HEK293 (cell line): ENCODE measurements at regions not wholly inside any gene's neighbourhood (a gene's known extent, or its start where the extent isn't known, plus 50 kb on each side); places are given as distances from the start of the nearest gene placed in this dataset.

Experiments
- CTCF ChIA-PET: fragments of 350-600 bp; formaldehyde crosslinking; extraction: SDS; loops from one replicate; lab custom pipeline; 2021; ENCODE audit warnings: antibody characterized with exemption; lab: Yijun Ruan, JAX
- POLR2A ChIA-PET: fragments of 300-600 bp; formaldehyde crosslinking; extraction: SDS; loops from one replicate; lab custom pipeline; 2020; ENCODE audit warnings: antibody characterized with exemption, inconsistent platforms; lab: Yijun Ruan, JAX
- H3K27ac ChIP-seq: fragments of 200-500 bp; sonication (Bioruptor generic); 2 replicates; pipeline ENCODE4 v1.5.1; 2014; ENCODE audit warnings: low read depth, low read length, control low read depth, inconsistent platforms; ENCODE audit errors: extremely low read depth
- H3K36me3 ChIP-seq, 2 experiments: fragments of 200-500 bp in 1 of 2; sonication (Bioruptor generic) in 1 of 2; 1 replicate in 1 of 2; 2 replicates in 1 of 2; pipeline ENCODE4 v1.5.1; 2014 to 2017; ENCODE audit warnings: inconsistent platforms in 2 of 2, low read length in 2 of 2; ENCODE audit not compliant: control insufficient read depth in 2 of 2, insufficient read depth in 1 of 2
- H3K4me1 ChIP-seq: fragments of 200-500 bp; sonication (Bioruptor generic); 2 replicates; pipeline ENCODE4 v1.5.1; 2014; ENCODE audit warnings: mild to moderate bottlenecking, low read length, inconsistent platforms; ENCODE audit not compliant: control insufficient read depth, insufficient read depth
- H3K4me3 ChIP-seq: 2 replicates; pipeline ENCODE4 v1.5.1; 2011; ENCODE audit warnings: low read depth, mild to moderate bottlenecking, control low read depth, low read length, moderate library complexity
- H3K9me3 ChIP-seq: fragments of 200-500 bp; sonication (Bioruptor generic); 2 replicates; pipeline ENCODE4 v1.5.1; 2014; ENCODE audit warnings: low read depth, low read length, inconsistent platforms; ENCODE audit not compliant: control insufficient read depth, insufficient read depth
- HOXC10 ChIP-seq: sonication (generic); formaldehyde crosslinking; IDR thresholded peaks from 2 replicates; pipeline ENCODE4 v1.8.1; 2023; ENCODE audit warnings: mild to moderate bottlenecking, missing genetic modification reagents
- KLF10 ChIP-seq: fragments of 450-650 bp; IDR thresholded peaks from 2 replicates; pipeline ENCODE4 v1.5.1; 2018; ENCODE audit warnings: missing biosample characterization, mild to moderate bottlenecking, missing genetic modification characterization
- KLF9 ChIP-seq: fragments of 450-650 bp; formaldehyde crosslinking; IDR thresholded peaks from 2 replicates; pipeline ENCODE4 v1.5.1; 2016; ENCODE audit warnings: missing biosample characterization, missing genetic modification characterization, low read depth
- REPIN1 ChIP-seq: fragments of 450-650 bp; formaldehyde crosslinking; IDR thresholded peaks from 2 replicates; pipeline ENCODE4 v1.5.1; 2017; ENCODE audit warnings: missing biosample characterization, missing genetic modification characterization, low read depth
- SP2 ChIP-seq: fragments of 450-650 bp; formaldehyde crosslinking; IDR thresholded peaks from 2 replicates; pipeline ENCODE4 v1.5.1; 2016; ENCODE audit warnings: missing biosample characterization, missing genetic modification characterization
- TRIM28 ChIP-seq: IDR thresholded peaks from 2 replicates; pipeline ENCODE4 v1.6.1; 2011; ENCODE audit warnings: low read length, control low read depth, borderline replicate concordance
- ZBTB20 ChIP-seq: fragments of 450-650 bp; formaldehyde crosslinking; IDR thresholded peaks from 2 replicates; pipeline ENCODE4 v1.5.1; 2016; ENCODE audit warnings: missing biosample characterization, missing genetic modification characterization
- ZBTB48 ChIP-seq: fragments of 450-650 bp; formaldehyde crosslinking; IDR thresholded peaks from 2 replicates; pipeline ENCODE4 v1.5.1; 2016; ENCODE audit warnings: missing biosample characterization, missing genetic modification characterization
- ZNF23 ChIP-seq: fragments of 450-650 bp; formaldehyde crosslinking; IDR thresholded peaks from 2 replicates; pipeline ENCODE4 v1.5.1; 2016; ENCODE audit warnings: missing biosample characterization, missing genetic modification characterization, borderline replicate concordance
- ZNF391 ChIP-seq: fragments of 450-650 bp; formaldehyde crosslinking; IDR thresholded peaks from 2 replicates; pipeline ENCODE4 v1.5.1; 2016; ENCODE audit warnings: low read depth, missing biosample characterization, missing genetic modification characterization, borderline replicate concordance
- ZNF514 ChIP-seq: fragments of 450-650 bp; formaldehyde crosslinking; IDR thresholded peaks from 2 replicates; pipeline ENCODE4 v1.5.1; 2016; ENCODE audit warnings: missing biosample characterization, missing genetic modification characterization
- ZNF555 ChIP-seq: fragments of 450-650 bp; formaldehyde crosslinking; conservative IDR thresholded peaks from 2 replicates; pipeline ENCODE4 v1.5.1; 2017; ENCODE audit warnings: missing biosample characterization, mild to moderate bottlenecking, missing genetic modification characterization, inconsistent platforms
- ZNF596 ChIP-seq: fragments of 450-650 bp; IDR thresholded peaks from 2 replicates; pipeline ENCODE4 v1.5.0; 2018; ENCODE audit warnings: missing biosample characterization, mild to moderate bottlenecking, missing genetic modification characterization, moderate library complexity
- ZNF626 ChIP-seq: fragments of 450-650 bp; sonication (Bioruptor Pico); formaldehyde crosslinking; IDR thresholded peaks from 2 replicates; pipeline ENCODE4 v1.5.1; 2018; ENCODE audit warnings: missing biosample characterization, missing genetic modification characterization, inconsistent platforms
- ZNF747 ChIP-seq: fragments of 450-650 bp; formaldehyde crosslinking; IDR thresholded peaks from 2 replicates; pipeline ENCODE4 v1.5.1; 2016; ENCODE audit warnings: missing biosample characterization, missing genetic modification characterization
- ZNF777 ChIP-seq: fragments of 450-650 bp; formaldehyde crosslinking; IDR thresholded peaks from 2 replicates; pipeline ENCODE4 v1.5.1; 2017; ENCODE audit warnings: missing biosample characterization, missing genetic modification characterization, borderline replicate concordance
- TF ChIP-seq, protein P1 (sequence below): fragments of 450-650 bp; formaldehyde crosslinking; conservative IDR thresholded peaks from 2 replicates; pipeline ENCODE4 v1.5.1; 2016; ENCODE audit warnings: low read depth, missing biosample characterization, missing genetic modification characterization
- TF ChIP-seq, protein P2 (sequence below): fragments of 450-650 bp; formaldehyde crosslinking; IDR thresholded peaks from 2 replicates; pipeline ENCODE4 v1.5.0; 2017; ENCODE audit warnings: missing biosample characterization, missing genetic modification characterization, borderline replicate concordance
- TF ChIP-seq, protein P3 (sequence below): IDR thresholded peaks from 2 replicates; pipeline ENCODE4 v1.6.1; 2011; ENCODE audit warnings: mild to moderate bottlenecking, low read depth, low read length, borderline replicate concordance
- TF ChIP-seq, protein P4 (sequence below): fragments of 450-650 bp; formaldehyde crosslinking; optimal IDR thresholded peaks from 2 replicates; pipeline ENCODE3; 2016; ENCODE audit warnings: missing biosample characterization, mild to moderate bottlenecking, missing genetic modification characterization

DNA sequence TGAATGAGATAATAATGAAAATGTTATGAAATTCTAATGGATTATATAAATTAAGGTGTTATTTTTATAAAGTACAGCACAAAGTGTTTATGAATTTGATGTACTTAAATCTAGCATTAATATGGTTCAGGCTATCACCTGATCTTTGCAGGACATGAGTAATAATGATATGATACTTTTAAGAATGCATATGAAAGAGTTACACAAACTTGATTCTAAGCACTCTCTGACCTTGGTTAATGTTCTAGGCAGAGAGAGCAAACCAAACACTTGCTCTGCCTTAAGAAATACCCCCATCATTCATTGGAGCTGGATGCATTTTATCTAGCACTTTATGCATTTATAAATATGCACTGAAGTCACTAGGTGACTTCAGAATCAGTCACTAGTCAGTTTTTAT lies 942.2 kb upstream of the CDH8 start:
- ChIA-PET POLR2A (no interaction called here), CTCF (no interaction called here)
- H3K27ac ChIP-seq, result no peak overlapping the region
- no peaks in the 10 kb centered on the region for H3K9me3 ChIP-seq
- no peaks in the 10 kb centered on the region for H3K36me3 ChIP-seq
- no peaks in the 10 kb centered on the region for H3K4me1 ChIP-seq
- no peak overlapping the region for H3K4me3 ChIP-seq
- TF ChIP-seq ZNF555 (tag by site-specific recombination) (no peak), KLF10 (no peak)

DNA sequence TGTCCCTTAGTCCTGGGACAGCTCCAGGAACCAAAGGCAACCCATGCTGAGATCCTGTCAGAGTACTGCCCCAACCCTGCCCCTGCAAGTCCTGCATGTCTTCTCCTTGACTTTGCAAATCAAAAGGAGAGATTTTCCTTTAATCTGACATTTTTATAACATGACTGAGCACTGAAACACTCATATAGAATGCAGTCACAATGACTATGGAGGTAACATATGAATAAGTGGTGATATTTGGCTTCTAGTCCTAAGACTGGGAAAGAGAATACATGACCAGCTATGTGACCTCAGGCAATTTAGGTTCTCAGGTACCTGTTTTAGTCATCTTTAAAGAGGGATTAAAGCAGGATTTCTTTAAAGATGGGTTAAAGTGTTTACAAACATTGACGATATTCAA lies 941.6 kb upstream of the CDH8 start:
- CTCF ChIA-PET, result no interaction called here
- H3K9me3 ChIP-seq, result no peaks in the 10 kb centered on the region
- no peak overlapping the region for H3K27ac ChIP-seq
- H3K4me3 ChIP-seq, result no peak overlapping the region
- H3K36me3 ChIP-seq, result no peaks in the 10 kb centered on the region
- POLR2A ChIA-PET, result no interaction called here
- TF ChIP-seq ZNF777 (tag by site-specific recombination) (no peak), ZBTB48 (tag by site-specific recombination) (no peak), ZNF596 (no peak), REPIN1 (tag by site-specific recombination) (no peak), HOXC10 (CRISPR knock-in tag) (no peak), ZBTB20 (tag by site-specific recombination) (no peak), SP2 (tag by site-specific recombination) (no peak), TRIM28 (no peak), ZNF626 (no peak), ZNF391 (tag by site-specific recombination) (no peak), ZNF514 (no peak), ZNF747 (tag by site-specific recombination) (no peak), ZNF23 (tag by site-specific recombination) (no peak), KLF9 (tag by site-specific recombination) (no peak)
- TF ChIP-seq, protein P1, sequence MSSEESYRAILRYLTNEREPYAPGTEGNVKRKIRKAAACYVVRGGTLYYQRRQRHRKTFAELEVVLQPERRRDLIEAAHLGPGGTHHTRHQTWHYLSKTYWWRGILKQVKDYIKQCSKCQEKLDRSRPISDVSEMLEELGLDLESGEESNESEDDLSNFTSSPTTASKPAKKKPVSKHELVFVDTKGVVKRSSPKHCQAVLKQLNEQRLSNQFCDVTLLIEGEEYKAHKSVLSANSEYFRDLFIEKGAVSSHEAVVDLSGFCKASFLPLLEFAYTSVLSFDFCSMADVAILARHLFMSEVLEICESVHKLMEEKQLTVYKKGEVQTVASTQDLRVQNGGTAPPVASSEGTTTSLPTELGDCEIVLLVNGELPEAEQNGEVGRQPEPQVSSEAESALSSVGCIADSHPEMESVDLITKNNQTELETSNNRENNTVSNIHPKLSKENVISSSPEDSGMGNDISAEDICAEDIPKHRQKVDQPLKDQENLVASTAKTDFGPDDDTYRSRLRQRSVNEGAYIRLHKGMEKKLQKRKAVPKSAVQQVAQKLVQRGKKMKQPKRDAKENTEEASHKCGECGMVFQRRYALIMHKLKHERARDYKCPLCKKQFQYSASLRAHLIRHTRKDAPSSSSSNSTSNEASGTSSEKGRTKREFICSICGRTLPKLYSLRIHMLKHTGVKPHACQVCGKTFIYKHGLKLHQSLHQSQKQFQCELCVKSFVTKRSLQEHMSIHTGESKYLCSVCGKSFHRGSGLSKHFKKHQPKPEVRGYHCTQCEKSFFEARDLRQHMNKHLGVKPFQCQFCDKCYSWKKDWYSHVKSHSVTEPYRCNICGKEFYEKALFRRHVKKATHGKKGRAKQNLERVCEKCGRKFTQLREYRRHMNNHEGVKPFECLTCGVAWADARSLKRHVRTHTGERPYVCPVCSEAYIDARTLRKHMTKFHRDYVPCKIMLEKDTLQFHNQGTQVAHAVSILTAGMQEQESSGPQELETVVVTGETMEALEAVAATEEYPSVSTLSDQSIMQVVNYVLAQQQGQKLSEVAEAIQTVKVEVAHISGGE (tag by site-specific recombination), result no peak
- TF ChIP-seq, protein P2, sequence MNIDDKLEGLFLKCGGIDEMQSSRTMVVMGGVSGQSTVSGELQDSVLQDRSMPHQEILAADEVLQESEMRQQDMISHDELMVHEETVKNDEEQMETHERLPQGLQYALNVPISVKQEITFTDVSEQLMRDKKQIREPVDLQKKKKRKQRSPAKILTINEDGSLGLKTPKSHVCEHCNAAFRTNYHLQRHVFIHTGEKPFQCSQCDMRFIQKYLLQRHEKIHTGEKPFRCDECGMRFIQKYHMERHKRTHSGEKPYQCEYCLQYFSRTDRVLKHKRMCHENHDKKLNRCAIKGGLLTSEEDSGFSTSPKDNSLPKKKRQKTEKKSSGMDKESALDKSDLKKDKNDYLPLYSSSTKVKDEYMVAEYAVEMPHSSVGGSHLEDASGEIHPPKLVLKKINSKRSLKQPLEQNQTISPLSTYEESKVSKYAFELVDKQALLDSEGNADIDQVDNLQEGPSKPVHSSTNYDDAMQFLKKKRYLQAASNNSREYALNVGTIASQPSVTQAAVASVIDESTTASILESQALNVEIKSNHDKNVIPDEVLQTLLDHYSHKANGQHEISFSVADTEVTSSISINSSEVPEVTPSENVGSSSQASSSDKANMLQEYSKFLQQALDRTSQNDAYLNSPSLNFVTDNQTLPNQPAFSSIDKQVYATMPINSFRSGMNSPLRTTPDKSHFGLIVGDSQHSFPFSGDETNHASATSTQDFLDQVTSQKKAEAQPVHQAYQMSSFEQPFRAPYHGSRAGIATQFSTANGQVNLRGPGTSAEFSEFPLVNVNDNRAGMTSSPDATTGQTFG, result no peak
- TF ChIP-seq, protein P3, sequence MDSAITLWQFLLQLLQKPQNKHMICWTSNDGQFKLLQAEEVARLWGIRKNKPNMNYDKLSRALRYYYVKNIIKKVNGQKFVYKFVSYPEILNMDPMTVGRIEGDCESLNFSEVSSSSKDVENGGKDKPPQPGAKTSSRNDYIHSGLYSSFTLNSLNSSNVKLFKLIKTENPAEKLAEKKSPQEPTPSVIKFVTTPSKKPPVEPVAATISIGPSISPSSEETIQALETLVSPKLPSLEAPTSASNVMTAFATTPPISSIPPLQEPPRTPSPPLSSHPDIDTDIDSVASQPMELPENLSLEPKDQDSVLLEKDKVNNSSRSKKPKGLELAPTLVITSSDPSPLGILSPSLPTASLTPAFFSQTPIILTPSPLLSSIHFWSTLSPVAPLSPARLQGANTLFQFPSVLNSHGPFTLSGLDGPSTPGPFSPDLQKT, result no peak
- TF ChIP-seq, protein P4, sequence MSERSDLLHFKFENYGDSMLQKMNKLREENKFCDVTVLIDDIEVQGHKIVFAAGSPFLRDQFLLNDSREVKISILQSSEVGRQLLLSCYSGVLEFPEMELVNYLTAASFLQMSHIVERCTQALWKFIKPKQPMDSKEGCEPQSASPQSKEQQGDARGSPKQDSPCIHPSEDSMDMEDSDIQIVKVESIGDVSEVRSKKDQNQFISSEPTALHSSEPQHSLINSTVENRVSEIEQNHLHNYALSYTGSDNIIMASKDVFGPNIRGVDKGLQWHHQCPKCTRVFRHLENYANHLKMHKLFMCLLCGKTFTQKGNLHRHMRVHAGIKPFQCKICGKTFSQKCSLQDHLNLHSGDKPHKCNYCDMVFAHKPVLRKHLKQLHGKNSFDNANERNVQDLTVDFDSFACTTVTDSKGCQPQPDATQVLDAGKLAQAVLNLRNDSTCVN (tag by site-specific recombination), result no peak
- no peaks in the 10 kb centered on the region for H3K4me1 ChIP-seq
